SK-N-SH treated with all-trans-retinoic acid at 6 μM for 48 hours (cell line): ENCODE measurements at regions not wholly inside any gene's neighbourhood (a gene's known extent, or its start where the extent isn't known, plus 50 kb on each side); places are given as distances from the start of the nearest gene placed in this dataset.

Source experiments
- ISL1 ChIP-seq: fragments of 250-450 bp; sonication (Bioruptor Pico); IDR thresholded peaks from 2 replicates; pipeline ENCODE4 v2.1.2; 2022; ENCODE audit warnings: mild to moderate bottlenecking, moderate library complexity
- OSR1 ChIP-seq: fragments of 250-450 bp; sonication (Bioruptor Pico); IDR thresholded peaks from 2 replicates; pipeline ENCODE4 v1.8.0; 2022; ENCODE audit warnings: moderate library complexity, mild to moderate bottlenecking, inconsistent platforms
- RARB ChIP-seq: fragments of 250-450 bp; sonication (Bioruptor Pico); IDR thresholded peaks from 2 replicates; pipeline ENCODE4 v1.8.0; 2021; ENCODE audit warnings: mild to moderate bottlenecking, moderate library complexity
- SNAI2 ChIP-seq: fragments of 250-450 bp; sonication (Bioruptor Pico); IDR thresholded peaks from 2 replicates; pipeline ENCODE4 v1.5.0; 2020; ENCODE audit warnings: mild to moderate bottlenecking, moderate library complexity
- ZFP30 ChIP-seq: fragments of 450-650 bp; formaldehyde crosslinking; IDR thresholded peaks from 2 replicates; pipeline ENCODE4 v1.5.0; 2022; ENCODE audit warnings: mild to moderate bottlenecking, moderate library complexity
- TF ChIP-seq, protein P1 (sequence below): fragments of 250-450 bp; sonication (Bioruptor Pico); IDR thresholded peaks from 2 replicates; pipeline ENCODE4 v1.5.0; 2020; ENCODE audit warnings: mild to moderate bottlenecking, moderate library complexity
- TF ChIP-seq, protein P2 (sequence below): fragments of 250-450 bp; sonication (Bioruptor Pico); IDR thresholded peaks from 2 replicates; pipeline ENCODE4 v1.5.1; 2020; ENCODE audit warnings: low read depth, mild to moderate bottlenecking, moderate library complexity

DNA sequence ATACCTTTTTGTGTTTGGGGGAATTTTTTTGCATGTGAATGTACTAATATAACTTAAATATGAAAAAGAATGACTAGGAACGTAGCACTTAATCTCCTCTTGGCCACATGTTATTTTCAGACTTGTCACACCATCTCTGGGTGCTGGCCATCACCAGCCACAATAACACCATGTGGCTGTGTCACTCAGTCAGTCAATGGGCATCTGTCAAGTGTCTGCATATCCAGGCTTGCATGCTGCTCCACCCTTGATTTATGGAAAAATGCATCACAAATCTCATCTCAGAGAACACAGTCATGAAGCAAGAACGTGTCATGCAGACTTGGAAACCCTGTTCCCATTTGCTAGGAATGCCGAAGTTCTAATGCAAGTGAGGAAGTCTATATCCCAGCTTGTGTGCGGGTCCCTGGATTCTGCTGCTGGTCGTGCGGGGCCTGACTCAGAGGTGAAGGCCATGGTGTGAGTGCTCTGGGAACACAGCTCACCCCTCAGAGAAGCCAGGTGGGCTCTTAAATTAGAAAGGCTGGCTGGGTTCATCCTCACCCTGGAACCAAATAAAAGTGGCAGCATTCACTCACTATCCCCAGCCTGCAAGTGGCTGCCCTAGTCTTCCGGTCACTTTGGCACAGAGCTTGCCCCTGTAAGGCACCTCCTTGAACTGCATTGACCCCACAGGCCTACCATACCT lies 53.6 kb upstream of the ARHGEF7 start:
- TF ChIP-seq OSR1 (CRISPR knock-in tag) (no peak), SNAI2 (CRISPR knock-in tag) (no peak), RARB (CRISPR knock-in tag) (no peak), ISL1 (CRISPR knock-in tag) (no peak), ZFP30 (CRISPR knock-in tag) (no peak)
- TF ChIP-seq, protein P1, sequence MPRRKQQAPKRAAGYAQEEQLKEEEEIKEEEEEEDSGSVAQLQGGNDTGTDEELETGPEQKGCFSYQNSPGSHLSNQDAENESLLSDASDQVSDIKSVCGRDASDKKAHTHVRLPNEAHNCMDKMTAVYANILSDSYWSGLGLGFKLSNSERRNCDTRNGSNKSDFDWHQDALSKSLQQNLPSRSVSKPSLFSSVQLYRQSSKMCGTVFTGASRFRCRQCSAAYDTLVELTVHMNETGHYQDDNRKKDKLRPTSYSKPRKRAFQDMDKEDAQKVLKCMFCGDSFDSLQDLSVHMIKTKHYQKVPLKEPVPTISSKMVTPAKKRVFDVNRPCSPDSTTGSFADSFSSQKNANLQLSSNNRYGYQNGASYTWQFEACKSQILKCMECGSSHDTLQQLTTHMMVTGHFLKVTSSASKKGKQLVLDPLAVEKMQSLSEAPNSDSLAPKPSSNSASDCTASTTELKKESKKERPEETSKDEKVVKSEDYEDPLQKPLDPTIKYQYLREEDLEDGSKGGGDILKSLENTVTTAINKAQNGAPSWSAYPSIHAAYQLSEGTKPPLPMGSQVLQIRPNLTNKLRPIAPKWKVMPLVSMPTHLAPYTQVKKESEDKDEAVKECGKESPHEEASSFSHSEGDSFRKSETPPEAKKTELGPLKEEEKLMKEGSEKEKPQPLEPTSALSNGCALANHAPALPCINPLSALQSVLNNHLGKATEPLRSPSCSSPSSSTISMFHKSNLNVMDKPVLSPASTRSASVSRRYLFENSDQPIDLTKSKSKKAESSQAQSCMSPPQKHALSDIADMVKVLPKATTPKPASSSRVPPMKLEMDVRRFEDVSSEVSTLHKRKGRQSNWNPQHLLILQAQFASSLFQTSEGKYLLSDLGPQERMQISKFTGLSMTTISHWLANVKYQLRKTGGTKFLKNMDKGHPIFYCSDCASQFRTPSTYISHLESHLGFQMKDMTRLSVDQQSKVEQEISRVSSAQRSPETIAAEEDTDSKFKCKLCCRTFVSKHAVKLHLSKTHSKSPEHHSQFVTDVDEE (CRISPR knock-in tag) = no peak
- TF ChIP-seq, protein P2, sequence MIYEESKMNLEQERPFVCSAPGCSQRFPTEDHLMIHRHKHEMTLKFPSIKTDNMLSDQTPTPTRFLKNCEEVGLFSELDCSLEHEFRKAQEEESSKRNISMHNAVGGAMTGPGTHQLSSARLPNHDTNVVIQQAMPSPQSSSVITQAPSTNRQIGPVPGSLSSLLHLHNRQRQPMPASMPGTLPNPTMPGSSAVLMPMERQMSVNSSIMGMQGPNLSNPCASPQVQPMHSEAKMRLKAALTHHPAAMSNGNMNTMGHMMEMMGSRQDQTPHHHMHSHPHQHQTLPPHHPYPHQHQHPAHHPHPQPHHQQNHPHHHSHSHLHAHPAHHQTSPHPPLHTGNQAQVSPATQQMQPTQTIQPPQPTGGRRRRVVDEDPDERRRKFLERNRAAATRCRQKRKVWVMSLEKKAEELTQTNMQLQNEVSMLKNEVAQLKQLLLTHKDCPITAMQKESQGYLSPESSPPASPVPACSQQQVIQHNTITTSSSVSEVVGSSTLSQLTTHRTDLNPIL (CRISPR knock-in tag) = no peak
